ENCODE measurements at regions not wholly inside any gene's neighbourhood (a gene's known extent, or its start where the extent isn't known, plus 50 kb on each side); places are given as distances from the start of the nearest gene placed in this dataset.

- TF ChIP-seq EZH2 (IDR thresholded peaks at IDR 0.05; ENCODE audit: borderline replicate concordance, low read depth, low read length, poor library complexity, severe bottlenecking) (no peak), CTCF (conservative IDR thresholded peaks at IDR 0.05; ENCODE audit: low read depth, low read length) (no peak)
Observed at GRCh38 chr19:28316464-28316863, 896.5 kb downstream of the UQCRFS1 start.
